ENCODE measurements at regions not wholly inside any gene's neighbourhood (a gene's known extent, or its start where the extent isn't known, plus 50 kb on each side); places are given as distances from the start of the nearest gene placed in this dataset.
"Not testable (repeated sequence)": the region's sequence is repeated elsewhere in the genome, so short reads cannot be mapped to it uniquely, and the experiment has no call there.

- H3K4me3 ChIP-seq (ENCODE audit: control insufficient read depth, low read depth, low read length): no peak overlapping the region
- TF ChIP-seq CTCF (IDR thresholded peaks at IDR 0.05; ENCODE audit: control insufficient read depth, insufficient read depth, low read depth, low read length, missing control alignments): no peak
- no peak for DNase-seq (ENCODE audit: low read depth)
Observed at GRCh38 chr3:147099076-147099475, 307.3 kb downstream of the ZIC4 start.

- no peak overlapping the region for H3K4me3 ChIP-seq (ENCODE audit: control insufficient read depth, low read depth, low read length)
- no peak for DNase-seq (ENCODE audit: low read depth)
- TF ChIP-seq CTCF (IDR thresholded peaks at IDR 0.05; ENCODE audit: control insufficient read depth, insufficient read depth, low read depth, low read length, missing control alignments): no peak
Observed at GRCh38 chr3:147090461-147090860, 315.9 kb downstream of the ZIC4 start.

GRCh38 chr3:147089286-147089685 lies 317.1 kb downstream of the ZIC4 start:
- DNase-seq (ENCODE audit: low read depth): no peak
- TF ChIP-seq CTCF (IDR thresholded peaks at IDR 0.05; ENCODE audit: control insufficient read depth, insufficient read depth, low read depth, low read length, missing control alignments): no peak
- no peak overlapping the region for H3K4me3 ChIP-seq (ENCODE audit: control insufficient read depth, low read depth, low read length)

GRCh38 chr3:147059500-147059899 lies 346.8 kb downstream of the ZIC4 start:
- DNase-seq (ENCODE audit: low read depth); H3K4me3 ChIP-seq (ENCODE audit: control insufficient read depth, low read depth, low read length): not testable (repeated sequence)

- H3K4me3 ChIP-seq (ENCODE audit: control insufficient read depth, low read depth, low read length): no peak overlapping the region
- DNase-seq (ENCODE audit: low read depth): no peak
Observed at GRCh38 chr3:147049821-147050220, 356.5 kb downstream of the ZIC4 start.

GRCh38 chr3:147049305-147049704 lies 357.0 kb downstream of the ZIC4 start:
- no peak overlapping the region for H3K4me3 ChIP-seq (ENCODE audit: control insufficient read depth, low read depth, low read length)
- DNase-seq (ENCODE audit: low read depth): no peak
- no peak for TF ChIP-seq CTCF (IDR thresholded peaks at IDR 0.05; ENCODE audit: control insufficient read depth, insufficient read depth, low read depth, low read length, missing control alignments)

More at GRCh38 chr3:147049821-147050220, 356.5 kb downstream of the ZIC4 start:
- TF ChIP-seq CTCF (IDR thresholded peaks at IDR 0.05; ENCODE audit: control insufficient read depth, insufficient read depth, low read depth, low read length, missing control alignments): no peak

- H3K4me3 ChIP-seq (ENCODE audit: control insufficient read depth, low read depth, low read length): no peak overlapping the region
- DNase-seq (ENCODE audit: low read depth): no peak
- no peak for TF ChIP-seq CTCF (IDR thresholded peaks at IDR 0.05; ENCODE audit: control insufficient read depth, insufficient read depth, low read depth, low read length, missing control alignments)
Observed at GRCh38 chr3:147046916-147047315, 359.4 kb downstream of the ZIC4 start.
